ENCODE measurements at regions not wholly inside any gene's neighbourhood (a gene's known extent, or its start where the extent isn't known, plus 50 kb on each side); places are given as distances from the start of the nearest gene placed in this dataset.

- ATAC-seq: no peak
- Histone ChIP-seq H3K36me3 (no peaks in the 10 kb centered on the region), H3K4me3 (no peak overlapping the region), H3K4me1 (no peaks in the 10 kb centered on the region), H3K9me3 (peaks cover 0 to 13% (median 0%) of the 10 kb centered on the region in 3 donors), H3K27ac (no peak overlapping the region), H3K27me3 (peaks cover 8% of the 10 kb centered on the region)
- TF ChIP-seq, protein P1, sequence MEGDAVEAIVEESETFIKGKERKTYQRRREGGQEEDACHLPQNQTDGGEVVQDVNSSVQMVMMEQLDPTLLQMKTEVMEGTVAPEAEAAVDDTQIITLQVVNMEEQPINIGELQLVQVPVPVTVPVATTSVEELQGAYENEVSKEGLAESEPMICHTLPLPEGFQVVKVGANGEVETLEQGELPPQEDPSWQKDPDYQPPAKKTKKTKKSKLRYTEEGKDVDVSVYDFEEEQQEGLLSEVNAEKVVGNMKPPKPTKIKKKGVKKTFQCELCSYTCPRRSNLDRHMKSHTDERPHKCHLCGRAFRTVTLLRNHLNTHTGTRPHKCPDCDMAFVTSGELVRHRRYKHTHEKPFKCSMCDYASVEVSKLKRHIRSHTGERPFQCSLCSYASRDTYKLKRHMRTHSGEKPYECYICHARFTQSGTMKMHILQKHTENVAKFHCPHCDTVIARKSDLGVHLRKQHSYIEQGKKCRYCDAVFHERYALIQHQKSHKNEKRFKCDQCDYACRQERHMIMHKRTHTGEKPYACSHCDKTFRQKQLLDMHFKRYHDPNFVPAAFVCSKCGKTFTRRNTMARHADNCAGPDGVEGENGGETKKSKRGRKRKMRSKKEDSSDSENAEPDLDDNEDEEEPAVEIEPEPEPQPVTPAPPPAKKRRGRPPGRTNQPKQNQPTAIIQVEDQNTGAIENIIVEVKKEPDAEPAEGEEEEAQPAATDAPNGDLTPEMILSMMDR (IDR thresholded peaks at IDR 0.05): no peak
- TF ChIP-seq POLR2A (IDR thresholded peaks at IDR 0.05) (no peak), POLR2AphosphoS5 (IDR thresholded peaks at IDR 0.05) (no peak), EP300 (IDR thresholded peaks at IDR 0.05) (no peak)
- 60 to 80% methylated on average over 1 to 3 of the region's 3 CpGs for WGBS, 2 donors (ENCODE audit: low coverage in 1 of 2)
Measured at GRCh38 chr2:45337481-45337880, 273.6 kb downstream of the SRBD1 start.

- H3K27ac ChIP-seq: no peak overlapping the region
- H3K9me3 ChIP-seq: no peaks in the 10 kb centered on the region
- 96% methylated on average over 14 of the region's 17 CpGs; no CpG with 5 or more reads in 1 of the 2 donors for WGBS, 2 donors (ENCODE audit: low coverage in 1 of 2)
- H3K36me3 ChIP-seq: no peaks in the 10 kb centered on the region
- ATAC-seq: no peak
- peaks cover 1% of the 10 kb centered on the region for H3K27me3 ChIP-seq
- TF ChIP-seq, protein P1 (IDR thresholded peaks at IDR 0.05): no peak
- TF ChIP-seq EP300 (IDR thresholded peaks at IDR 0.05) (no peak), POLR2A (IDR thresholded peaks at IDR 0.05) (no peak), POLR2AphosphoS5 (IDR thresholded peaks at IDR 0.05) (no peak)
- no peaks in the 10 kb centered on the region for H3K4me1 ChIP-seq
- no peak overlapping the region for H3K4me3 ChIP-seq
Measured at GRCh38 chr2:45334205-45334604, 276.9 kb downstream of the SRBD1 start.

DNA sequence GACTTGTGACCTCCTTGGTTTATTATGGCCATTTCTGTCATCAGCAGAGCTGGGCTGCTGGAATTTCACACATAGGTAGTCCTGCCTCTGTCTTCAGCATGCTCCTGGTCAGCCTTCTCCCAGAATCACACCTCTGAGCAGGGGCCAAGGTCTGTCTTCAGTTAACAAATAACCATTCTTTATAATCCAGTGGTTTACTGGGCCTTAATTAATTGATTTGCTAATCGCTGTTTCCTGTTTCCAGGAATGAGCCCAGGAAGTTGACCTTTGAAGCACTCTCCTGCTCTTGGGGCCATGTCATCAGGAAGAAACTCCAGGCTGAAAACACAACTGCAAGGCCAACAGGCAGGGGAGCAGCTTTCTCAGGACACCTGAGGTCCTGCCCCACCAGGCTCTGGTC is 278.5 kb downstream of the SRBD1 start:
- ATAC-seq: no peak
- TF ChIP-seq POLR2AphosphoS5 (IDR thresholded peaks at IDR 0.05) (no peak), POLR2A (IDR thresholded peaks at IDR 0.05) (no peak), EP300 (IDR thresholded peaks at IDR 0.05) (no peak)
- TF ChIP-seq, protein P1 (IDR thresholded peaks at IDR 0.05): no peak
- Histone ChIP-seq H3K4me1 (no peaks in the 10 kb centered on the region), H3K27me3 (peaks cover 7% of the 10 kb centered on the region), H3K36me3 (no peaks in the 10 kb centered on the region), H3K9me3 (no peaks in the 10 kb centered on the region), H3K27ac (no peak overlapping the region), H3K4me3 (no peak overlapping the region)
- WGBS, 2 donors (ENCODE audit: low coverage in 1 of 2): 60 to 75% methylated on average over 1 of the region's 1 CpG

DNA sequence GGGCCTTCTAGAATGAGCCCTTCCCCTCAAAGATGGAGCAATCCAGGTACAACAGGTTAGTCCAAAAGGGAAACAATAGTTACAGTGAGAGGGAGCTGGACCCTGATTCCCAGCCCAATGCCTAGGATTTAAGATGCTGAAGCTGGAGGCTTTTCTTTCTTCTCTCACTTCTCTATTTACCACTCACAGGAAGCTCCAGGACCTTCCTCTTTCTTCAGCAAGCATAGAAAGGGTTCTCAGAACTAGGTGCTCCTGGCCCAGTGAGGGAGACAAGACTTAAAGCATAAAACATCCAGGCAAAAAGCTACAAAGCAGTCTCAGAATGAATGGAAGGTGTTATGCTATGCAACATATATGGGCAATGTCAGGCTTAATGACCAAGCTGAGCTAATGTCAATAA is 279.0 kb downstream of the SRBD1 start:
- TF ChIP-seq, protein P1 (IDR thresholded peaks at IDR 0.05): no peak
- TF ChIP-seq EP300 (IDR thresholded peaks at IDR 0.05): no peak
- TF ChIP-seq POLR2A (IDR thresholded peaks at IDR 0.05): no peak
- no peak for TF ChIP-seq POLR2AphosphoS5 (IDR thresholded peaks at IDR 0.05)

DNA sequence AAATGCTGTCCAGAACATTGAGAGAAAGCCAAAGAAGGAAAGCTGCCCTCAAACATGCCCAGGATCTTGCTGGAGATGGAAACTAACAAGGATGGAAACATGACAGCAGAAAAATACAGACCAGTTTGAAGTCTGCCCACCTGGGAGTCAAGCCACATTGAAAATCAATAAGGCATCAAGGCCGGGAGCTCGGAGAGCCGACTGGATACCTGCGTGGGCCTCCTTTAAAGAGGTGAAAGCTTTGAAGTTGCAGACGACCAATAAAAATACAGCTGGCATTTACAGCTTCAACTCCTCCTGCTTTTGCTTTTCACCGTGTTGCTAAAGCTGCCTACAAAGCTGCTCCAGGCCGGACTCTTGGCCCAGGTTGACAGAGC is 279.7 kb downstream of the SRBD1 start:
- peaks cover 7% of the 10 kb centered on the region for H3K27me3 ChIP-seq
- H3K4me1 ChIP-seq: no peaks in the 10 kb centered on the region
- no peak for ATAC-seq
- WGBS, 2 donors (ENCODE audit: low coverage in 1 of 2): 69 to 75% methylated on average over 3 to 7 of the region's 7 CpGs
- TF ChIP-seq POLR2A (IDR thresholded peaks at IDR 0.05) (no peak), POLR2AphosphoS5 (IDR thresholded peaks at IDR 0.05) (no peak), EP300 (IDR thresholded peaks at IDR 0.05) (no peak)
- TF ChIP-seq, protein P1 (IDR thresholded peaks at IDR 0.05): no peak
- H3K36me3 ChIP-seq: no peaks in the 10 kb centered on the region
- H3K9me3 ChIP-seq: no peaks in the 10 kb centered on the region
- H3K27ac ChIP-seq: no peak overlapping the region
- H3K4me3 ChIP-seq: no peak overlapping the region

More for the DNA sequence above, 279.0 kb downstream of the SRBD1 start:
- Histone ChIP-seq H3K27ac (no peak overlapping the region), H3K36me3 (no peaks in the 10 kb centered on the region), H3K9me3 (no peaks in the 10 kb centered on the region), H3K4me1 (no peaks in the 10 kb centered on the region), H3K4me3 (no peak overlapping the region), H3K27me3 (peaks cover 7% of the 10 kb centered on the region)
- no peak for ATAC-seq
